ENCODE measurements at regions not wholly inside any gene's neighbourhood (a gene's known extent, or its start where the extent isn't known, plus 50 kb on each side); places are given as distances from the start of the nearest gene placed in this dataset.

DNA sequence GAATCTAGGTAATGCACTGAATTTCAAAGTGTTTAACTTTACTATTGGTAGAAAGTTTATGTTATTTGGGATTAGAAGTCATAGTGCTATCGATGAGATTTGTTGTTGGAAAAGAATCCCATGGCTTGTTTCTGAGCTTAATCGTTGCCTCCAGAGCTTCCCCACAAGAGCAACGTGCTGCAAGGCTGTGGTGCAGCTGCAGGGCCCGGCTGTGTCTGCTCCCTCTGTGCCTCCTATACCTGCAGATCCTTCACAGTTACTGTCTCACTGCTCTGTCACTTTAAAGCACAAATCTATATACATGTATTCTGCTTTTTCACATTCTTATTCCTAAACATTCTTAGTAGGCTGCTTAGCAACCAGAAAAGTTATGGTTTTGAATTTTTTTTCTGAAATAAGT lies 826.6 kb upstream of the COBL start:
- Histone ChIP-seq H3K9ac (ENCODE audit: extremely low read depth, low read length, poor library complexity, severe bottlenecking) (no peak overlapping the region), H3K27ac (ENCODE audit: low read depth, low read length) (no peak overlapping the region), H3K27me3 (ENCODE audit: control insufficient read depth, insufficient read depth, low read length, poor library complexity, severe bottlenecking) (no peaks in the 10 kb centered on the region), H3K4me1 (ENCODE audit: control insufficient read depth, insufficient read depth, low read length) (no peaks in the 10 kb centered on the region), H3K36me3 (ENCODE audit: control insufficient read depth, insufficient read depth, low read length) (no peaks in the 10 kb centered on the region), H3K9me3 (ENCODE audit: control insufficient read depth, low read length) (no peaks in the 10 kb centered on the region), H3K4me3 (ENCODE audit: low read length) (no peak overlapping the region)
- WGBS, 2 experiments (ENCODE audit: insufficient coverage in 1 of 2, insufficient read length in 1 of 2) = 86 to 92% methylated on average over 4 of the region's 4 CpGs
- Mint-ChIP-seq H3K4me1 (peaks cover 10% of the 10 kb centered on the region), H3K4me3 (no peak overlapping the region), H3K36me3 (ENCODE audit: low read depth) (peaks cover 7% of the 10 kb centered on the region), H3K27ac (no peak overlapping the region), H3K27me3 (ENCODE audit: insufficient read depth) (no peaks in the 10 kb centered on the region), H3K9me3 (peaks cover 16% of the 10 kb centered on the region)
- TF ChIP-seq, protein P1, sequence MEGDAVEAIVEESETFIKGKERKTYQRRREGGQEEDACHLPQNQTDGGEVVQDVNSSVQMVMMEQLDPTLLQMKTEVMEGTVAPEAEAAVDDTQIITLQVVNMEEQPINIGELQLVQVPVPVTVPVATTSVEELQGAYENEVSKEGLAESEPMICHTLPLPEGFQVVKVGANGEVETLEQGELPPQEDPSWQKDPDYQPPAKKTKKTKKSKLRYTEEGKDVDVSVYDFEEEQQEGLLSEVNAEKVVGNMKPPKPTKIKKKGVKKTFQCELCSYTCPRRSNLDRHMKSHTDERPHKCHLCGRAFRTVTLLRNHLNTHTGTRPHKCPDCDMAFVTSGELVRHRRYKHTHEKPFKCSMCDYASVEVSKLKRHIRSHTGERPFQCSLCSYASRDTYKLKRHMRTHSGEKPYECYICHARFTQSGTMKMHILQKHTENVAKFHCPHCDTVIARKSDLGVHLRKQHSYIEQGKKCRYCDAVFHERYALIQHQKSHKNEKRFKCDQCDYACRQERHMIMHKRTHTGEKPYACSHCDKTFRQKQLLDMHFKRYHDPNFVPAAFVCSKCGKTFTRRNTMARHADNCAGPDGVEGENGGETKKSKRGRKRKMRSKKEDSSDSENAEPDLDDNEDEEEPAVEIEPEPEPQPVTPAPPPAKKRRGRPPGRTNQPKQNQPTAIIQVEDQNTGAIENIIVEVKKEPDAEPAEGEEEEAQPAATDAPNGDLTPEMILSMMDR (conservative IDR thresholded peaks at IDR 0.05) = no peak
- no peak for DNase-seq

DNA sequence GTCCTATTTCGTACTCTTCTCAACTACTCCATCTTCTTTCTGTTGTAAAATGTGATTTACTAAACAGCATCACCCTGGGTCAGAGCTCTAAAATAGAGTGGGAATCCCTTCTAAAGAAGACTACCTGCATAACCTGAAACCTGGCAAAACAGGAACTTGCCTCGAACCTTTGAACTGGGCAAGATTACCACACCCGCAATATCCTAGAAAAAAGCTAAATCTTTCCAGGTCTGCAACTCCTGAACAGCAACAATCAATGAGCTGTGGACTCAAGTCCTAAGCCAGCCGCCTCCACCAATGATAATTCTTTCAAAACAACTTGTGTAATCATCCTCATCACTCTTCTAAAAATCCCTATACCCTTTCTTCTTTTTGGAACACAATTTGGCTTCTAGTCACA lies 824.2 kb upstream of the COBL start:
- TF ChIP-seq, protein P1 (conservative IDR thresholded peaks at IDR 0.05) = no peak
- WGBS, 2 experiments (ENCODE audit: insufficient coverage in 1 of 2, insufficient read length in 1 of 2) = 85 to 90% methylated on average over 3 to 4 of the region's 4 CpGs
- DNase-seq = no peak
- no peak overlapping the region for H3K27ac ChIP-seq (ENCODE audit: low read depth, low read length)
- H3K4me1 ChIP-seq (ENCODE audit: control insufficient read depth, insufficient read depth, low read length) = no peaks in the 10 kb centered on the region
- H3K9me3 Mint-ChIP-seq = peaks cover 25% of the 10 kb centered on the region
- no peak overlapping the region for H3K27ac Mint-ChIP-seq
- no peaks in the 10 kb centered on the region for H3K27me3 Mint-ChIP-seq (ENCODE audit: insufficient read depth)
- H3K36me3 Mint-ChIP-seq (ENCODE audit: low read depth) = peaks cover 8% of the 10 kb centered on the region
- no peaks in the 10 kb centered on the region for H3K36me3 ChIP-seq (ENCODE audit: control insufficient read depth, insufficient read depth, low read length)
- H3K4me1 Mint-ChIP-seq = no peaks in the 10 kb centered on the region
- H3K27me3 ChIP-seq (ENCODE audit: control insufficient read depth, insufficient read depth, low read length, poor library complexity, severe bottlenecking) = no peaks in the 10 kb centered on the region
- H3K9me3 ChIP-seq (ENCODE audit: control insufficient read depth, low read length) = no peaks in the 10 kb centered on the region
- H3K4me3 ChIP-seq (ENCODE audit: low read length) = no peak overlapping the region
- H3K4me3 Mint-ChIP-seq = no peak overlapping the region
- no peak overlapping the region for H3K9ac ChIP-seq (ENCODE audit: extremely low read depth, low read length, poor library complexity, severe bottlenecking)

DNA sequence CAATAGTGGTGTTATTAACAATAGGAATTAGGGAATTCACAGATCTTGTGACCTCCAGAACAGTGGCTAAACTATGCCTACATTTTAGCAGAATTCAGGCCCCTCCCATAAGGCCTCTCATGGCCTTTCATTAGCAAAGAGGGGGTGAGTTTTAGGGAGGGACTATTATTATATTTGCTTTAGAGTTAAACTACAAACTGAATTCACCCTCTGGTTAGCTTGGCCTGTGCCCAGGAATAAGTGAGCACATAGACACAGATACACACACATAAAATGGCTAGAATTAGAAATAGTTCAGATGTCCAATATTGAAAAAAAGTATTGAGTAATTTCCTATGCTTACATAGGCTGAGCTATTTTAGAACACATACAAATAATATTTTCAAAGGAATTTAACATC lies 818.8 kb upstream of the COBL start:
- Mint-ChIP-seq H3K9me3 (peaks cover 33% of the 10 kb centered on the region), H3K4me3 (no peak overlapping the region), H3K27ac (no peak overlapping the region), H3K27me3 (ENCODE audit: insufficient read depth) (no peaks in the 10 kb centered on the region), H3K36me3 (ENCODE audit: low read depth) (peaks cover 8% of the 10 kb centered on the region), H3K4me1 (no peaks in the 10 kb centered on the region)
- DNase-seq = no peak
- Histone ChIP-seq H3K36me3 (ENCODE audit: control insufficient read depth, insufficient read depth, low read length) (no peaks in the 10 kb centered on the region), H3K9ac (ENCODE audit: extremely low read depth, low read length, poor library complexity, severe bottlenecking) (no peak overlapping the region), H3K4me1 (ENCODE audit: control insufficient read depth, insufficient read depth, low read length) (no peaks in the 10 kb centered on the region), H3K4me3 (ENCODE audit: low read length) (no peak overlapping the region), H3K27me3 (ENCODE audit: control insufficient read depth, insufficient read depth, low read length, poor library complexity, severe bottlenecking) (no peaks in the 10 kb centered on the region), H3K27ac (ENCODE audit: low read depth, low read length) (no peak overlapping the region), H3K9me3 (ENCODE audit: control insufficient read depth, low read length) (no peaks in the 10 kb centered on the region)
- TF ChIP-seq, protein P1 (conservative IDR thresholded peaks at IDR 0.05) = no peak
